GM20000 (cell line): ENCODE measurements at regions not wholly inside any gene's neighbourhood (a gene's known extent, or its start where the extent isn't known, plus 50 kb on each side); places are given as distances from the start of the nearest gene placed in this dataset.

Experiments
- DNase-seq: peaks from one replicate; pipeline ENCODE4 v3.0.0; 2012; ENCODE audit warnings: low spot score
- TF ChIP-seq, protein P1 (sequence below): IDR thresholded peaks from 2 replicates; pipeline ENCODE4 v1.5.1; 2012; ENCODE audit warnings: mild to moderate bottlenecking, control low read depth; ENCODE audit errors: extremely low read depth, missing control alignments

DNA sequence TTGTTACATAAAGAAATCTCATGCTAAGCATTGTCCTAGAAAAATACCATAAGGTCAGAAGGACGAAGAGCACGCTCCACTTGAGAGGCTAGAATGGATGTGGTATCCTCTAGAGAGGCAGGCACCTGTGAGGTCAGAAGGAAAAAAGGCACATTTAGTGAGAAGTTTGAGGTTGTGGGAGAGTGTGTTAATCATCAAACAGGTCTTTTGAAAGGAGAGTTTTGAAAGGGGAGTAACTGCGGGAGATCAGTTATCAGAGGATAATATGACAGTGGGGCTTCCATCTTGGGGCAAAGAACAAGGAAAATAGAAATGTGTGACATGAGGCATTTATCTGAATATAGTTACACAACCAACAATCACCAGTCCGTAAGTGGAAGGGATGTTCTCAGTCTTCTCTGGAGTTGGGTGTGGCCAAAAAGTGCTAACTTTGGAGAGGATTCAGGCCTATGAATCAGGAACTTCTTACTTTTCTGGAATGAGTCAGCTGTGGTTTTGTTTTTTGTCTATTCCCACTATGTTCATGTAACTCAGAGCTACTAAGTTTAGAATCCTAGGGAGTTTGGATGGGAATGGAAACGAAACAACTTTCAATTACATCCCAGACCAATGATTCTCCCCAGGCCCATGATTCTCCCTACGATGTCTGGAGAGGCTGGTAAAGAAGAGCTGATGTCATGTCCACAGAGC, 451.4 kb upstream of the ST6GAL2 start:
- no peak for DNase-seq

DNA sequence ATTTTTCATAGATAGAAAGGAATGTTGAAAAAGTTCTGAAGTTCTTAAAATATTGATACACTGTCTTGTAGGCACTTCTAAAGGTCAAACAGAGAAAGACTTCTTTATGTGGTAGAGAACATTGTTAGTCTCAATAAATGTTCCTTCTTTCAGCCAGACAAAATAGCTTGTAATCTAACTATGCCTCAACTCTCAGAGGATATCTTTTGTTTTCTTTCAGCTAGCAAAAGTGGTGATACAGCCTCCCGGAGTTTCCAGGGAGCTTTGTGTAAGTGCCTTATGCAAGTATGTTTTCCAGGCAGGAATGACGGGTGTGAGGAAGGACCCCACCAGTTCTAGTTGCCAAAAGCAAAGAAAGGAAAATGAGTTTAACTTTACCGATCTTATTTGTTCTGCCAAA, 452.1 kb upstream of the ST6GAL2 start:
- TF ChIP-seq, protein P1, sequence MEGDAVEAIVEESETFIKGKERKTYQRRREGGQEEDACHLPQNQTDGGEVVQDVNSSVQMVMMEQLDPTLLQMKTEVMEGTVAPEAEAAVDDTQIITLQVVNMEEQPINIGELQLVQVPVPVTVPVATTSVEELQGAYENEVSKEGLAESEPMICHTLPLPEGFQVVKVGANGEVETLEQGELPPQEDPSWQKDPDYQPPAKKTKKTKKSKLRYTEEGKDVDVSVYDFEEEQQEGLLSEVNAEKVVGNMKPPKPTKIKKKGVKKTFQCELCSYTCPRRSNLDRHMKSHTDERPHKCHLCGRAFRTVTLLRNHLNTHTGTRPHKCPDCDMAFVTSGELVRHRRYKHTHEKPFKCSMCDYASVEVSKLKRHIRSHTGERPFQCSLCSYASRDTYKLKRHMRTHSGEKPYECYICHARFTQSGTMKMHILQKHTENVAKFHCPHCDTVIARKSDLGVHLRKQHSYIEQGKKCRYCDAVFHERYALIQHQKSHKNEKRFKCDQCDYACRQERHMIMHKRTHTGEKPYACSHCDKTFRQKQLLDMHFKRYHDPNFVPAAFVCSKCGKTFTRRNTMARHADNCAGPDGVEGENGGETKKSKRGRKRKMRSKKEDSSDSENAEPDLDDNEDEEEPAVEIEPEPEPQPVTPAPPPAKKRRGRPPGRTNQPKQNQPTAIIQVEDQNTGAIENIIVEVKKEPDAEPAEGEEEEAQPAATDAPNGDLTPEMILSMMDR, result no peak
- no peak for DNase-seq

More for the DNA sequence above, 451.4 kb upstream of the ST6GAL2 start:
- TF ChIP-seq, protein P1, result no peak

DNA sequence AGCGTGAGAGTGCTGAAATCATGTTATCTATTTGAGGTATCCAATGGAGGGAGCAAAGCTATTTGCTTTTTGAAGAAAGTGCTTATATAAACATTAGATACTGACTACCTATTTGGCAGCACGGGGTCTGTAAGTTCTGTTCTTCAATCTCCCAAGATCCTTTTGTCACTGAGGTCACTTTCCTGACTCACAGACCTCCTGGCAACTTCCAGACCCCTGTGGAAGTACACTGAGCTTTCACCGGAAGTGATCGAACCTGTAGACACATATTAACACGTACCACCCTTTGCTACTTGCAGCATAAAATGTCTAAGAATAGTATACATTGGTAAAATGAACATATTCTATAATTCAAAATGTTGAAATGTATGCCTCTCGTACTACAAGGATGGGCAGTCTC, 452.6 kb upstream of the ST6GAL2 start:
- TF ChIP-seq, protein P1, result no peak
- DNase-seq, result no peak

DNA sequence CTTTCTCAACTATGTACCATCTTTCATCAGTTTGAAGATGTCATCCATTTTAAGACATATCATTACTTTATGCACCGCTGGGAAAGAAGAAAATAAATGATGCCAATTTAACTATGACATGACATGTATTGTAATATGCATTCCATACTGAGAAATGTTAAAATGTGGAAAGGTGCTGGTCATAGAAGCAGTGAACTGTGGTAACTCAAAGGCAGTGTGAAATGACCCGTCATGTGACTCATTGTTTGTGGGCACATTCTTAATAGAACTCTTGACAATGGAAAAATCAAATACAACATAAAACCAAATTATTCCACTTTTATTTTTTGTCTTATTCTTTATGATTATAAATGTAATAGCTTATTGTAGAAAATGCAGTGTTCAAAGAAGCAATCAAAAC, 455.0 kb upstream of the ST6GAL2 start:
- no peak for DNase-seq
- TF ChIP-seq, protein P1, result no peak

DNA sequence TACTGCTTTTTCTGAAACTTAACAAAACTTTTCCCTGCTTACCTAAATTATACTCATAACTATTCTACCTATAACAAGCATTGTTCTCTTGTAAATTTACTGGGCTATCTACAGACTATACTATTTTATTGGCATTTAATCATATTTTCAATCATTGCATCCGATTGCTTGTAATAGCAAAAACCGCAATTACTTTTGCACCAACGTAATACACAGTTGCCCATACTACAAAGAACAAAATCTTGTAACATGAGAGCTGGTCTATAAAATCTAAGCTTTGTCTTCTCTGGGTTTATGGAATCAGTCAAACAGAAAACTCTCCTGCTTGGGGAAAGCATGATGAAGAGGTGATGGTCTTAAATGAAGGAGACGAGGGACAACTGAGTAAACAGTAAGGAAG, 463.4 kb upstream of the ST6GAL2 start:
- TF ChIP-seq, protein P1, result no peak

DNA sequence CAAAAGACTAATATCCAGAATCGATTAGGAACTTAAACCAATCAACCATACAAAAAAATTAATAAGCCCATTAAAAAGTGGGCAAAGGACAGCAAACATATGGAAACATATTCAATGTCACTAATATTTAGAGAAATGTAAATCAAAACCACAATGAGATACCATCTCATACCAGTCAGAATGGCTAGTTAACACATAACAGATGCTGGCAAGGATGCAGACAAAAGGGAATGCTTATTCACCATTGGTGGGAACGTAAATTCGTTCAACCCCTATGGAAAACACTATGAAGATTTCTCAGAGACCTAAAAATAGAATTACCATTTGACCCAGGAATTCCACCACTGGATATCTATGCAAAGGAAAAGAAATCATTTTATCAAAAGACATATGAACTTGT, 468.2 kb upstream of the ST6GAL2 start:
- TF ChIP-seq, protein P1, result no peak
- DNase-seq, result no peak

More for the DNA sequence above, 463.4 kb upstream of the ST6GAL2 start:
- no peak for DNase-seq

DNA sequence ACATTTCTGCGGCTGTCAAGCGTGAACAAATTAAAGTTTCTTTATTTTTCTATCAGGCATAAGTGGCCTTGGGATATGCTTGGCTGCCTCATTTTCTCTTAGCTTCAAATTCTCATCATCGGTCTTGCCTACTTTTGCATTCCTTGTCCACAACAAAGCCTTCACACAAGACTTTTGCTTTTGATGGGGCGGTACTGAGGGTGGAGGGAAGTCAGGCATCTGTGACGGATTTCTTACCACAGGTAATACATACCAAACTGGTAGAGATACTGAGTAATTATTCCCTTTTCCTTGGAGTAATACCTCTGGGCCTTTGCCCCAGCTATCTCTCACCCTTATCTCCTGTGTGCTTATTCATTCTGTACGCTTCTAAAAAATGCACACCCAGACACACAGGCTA, 468.3 kb upstream of the RGPD4 start:
- no peak for DNase-seq
- TF ChIP-seq, protein P1, result no peak
